GM21786 (cell line): ENCODE measurements at regions not wholly inside any gene's neighbourhood (a gene's known extent, or its start where the extent isn't known, plus 50 kb on each side); places are given as distances from the start of the nearest gene placed in this dataset.
"Not testable (repeated sequence)": the region's sequence is repeated elsewhere in the genome, so short reads cannot be mapped to it uniquely, and the experiment has no call there.

Experiments
- ATAC-seq: cut with Tn5 transposase; IDR thresholded peaks from one replicate; pipeline ENCODE4 v1.9.1; 2021; ENCODE audit not compliant: unreplicated experiment

DNA sequence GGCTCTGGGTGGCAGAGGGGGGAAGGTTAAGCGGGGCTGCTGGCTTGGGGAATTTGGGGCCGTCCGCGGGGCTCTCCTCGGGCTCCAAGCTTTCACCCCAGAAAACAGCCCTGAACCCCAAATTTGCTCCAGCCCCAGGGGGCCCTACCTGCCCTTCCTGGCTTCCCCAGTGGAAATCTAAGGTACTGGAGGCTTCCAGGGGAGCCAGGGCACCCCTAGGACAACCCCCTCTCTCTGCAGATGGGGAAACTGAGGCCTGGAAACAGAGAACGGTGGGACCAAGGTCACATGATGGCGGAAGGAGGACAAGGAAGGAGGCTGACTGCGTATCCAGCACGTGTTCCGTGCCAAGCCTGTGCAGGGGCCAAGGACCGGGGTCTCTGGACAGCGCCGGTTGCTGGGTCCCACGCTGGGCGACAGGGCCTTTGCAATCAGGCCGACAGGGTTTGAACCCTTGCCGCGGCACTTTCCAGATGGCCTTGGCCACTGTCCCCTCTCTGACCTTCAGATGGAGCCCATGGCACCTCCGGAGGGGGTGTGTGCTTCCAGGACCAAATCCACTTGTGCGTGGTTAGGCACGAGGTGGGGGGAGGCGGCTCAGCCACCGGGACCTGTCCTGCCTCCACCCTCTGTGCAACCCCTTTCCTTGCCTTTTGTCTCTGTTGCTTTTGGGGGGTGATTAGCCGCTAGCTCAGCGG lies 183.1 kb downstream of the C9orf50 start:
- no peak for ATAC-seq

DNA sequence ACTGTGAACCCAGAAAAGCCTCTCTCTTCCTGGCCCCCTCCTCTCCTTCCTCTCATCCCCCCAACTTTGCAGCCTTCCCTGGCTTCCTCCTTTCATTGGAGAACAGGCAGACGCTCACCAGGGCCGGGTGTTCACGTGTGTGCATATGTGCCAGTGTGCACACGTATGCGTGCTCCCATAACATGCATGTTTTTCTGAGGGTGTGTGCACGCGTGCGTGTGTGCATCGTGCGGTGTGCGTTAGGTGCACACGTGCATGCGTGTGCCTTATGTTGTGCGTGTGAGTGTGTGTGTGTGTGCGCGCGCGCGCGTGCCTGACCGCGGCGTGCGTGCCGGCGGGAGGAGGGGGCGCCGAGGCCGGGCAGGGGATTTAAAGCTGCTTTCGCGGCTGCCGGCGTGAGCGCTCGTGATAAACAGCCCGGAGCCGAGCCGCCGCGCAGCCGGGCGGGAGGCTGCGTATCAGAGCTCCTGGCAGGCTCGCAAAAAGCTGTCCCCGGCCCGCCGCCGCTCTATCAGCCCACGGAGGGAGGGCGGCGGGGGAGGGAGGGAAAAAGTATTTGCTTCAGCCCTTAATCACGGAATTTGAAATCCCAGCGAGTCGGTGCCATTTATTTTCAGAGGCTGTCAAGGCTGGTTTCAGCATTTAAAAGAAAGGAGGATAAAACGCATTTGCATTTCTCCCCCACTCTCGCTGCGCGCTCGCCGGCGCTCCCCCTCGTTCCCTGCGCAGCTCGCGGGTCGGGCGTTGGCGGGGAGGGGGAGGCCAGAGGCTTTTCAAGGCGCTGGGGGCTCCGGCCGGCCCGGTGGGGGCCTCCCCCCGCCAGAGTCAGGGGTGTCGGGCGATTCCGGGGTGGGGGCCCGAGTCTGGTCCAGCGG lies 183.9 kb downstream of the C9orf50 start:
- ATAC-seq = no peak

DNA sequence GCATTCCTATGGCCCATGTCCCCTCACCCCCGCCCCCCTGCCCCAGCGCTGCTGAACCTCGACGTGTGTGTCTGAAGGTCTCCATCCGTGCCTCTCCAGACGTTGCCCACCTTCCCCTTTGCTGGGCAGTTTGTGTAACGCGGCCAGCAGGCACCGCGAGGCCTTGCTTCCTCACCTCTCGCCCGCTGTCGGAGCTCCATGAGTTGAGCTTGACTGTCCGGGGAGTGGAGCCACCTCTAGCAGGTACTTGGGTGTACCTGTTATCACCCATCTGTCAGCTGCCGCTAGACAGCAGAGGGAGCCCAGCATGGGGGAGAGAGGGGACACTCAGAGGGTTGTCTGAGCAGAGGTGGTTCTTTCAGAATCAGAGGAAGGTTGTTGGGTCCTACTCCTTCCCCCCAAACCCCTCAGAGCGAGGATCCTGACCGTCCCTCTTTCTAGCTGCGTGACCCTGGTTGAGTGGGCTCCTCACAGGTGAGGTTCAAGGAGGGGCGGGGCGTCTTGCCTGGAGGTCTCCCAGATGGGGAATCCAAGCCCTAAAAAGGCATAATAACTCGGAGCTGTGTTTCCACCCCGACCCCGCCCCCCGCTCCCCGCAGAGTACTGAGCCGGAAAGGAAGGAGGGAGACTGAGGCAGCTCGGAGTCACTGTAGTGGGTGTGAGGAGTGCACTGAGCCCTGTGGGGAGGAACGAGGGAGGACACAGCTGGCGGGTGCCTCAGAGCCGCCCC lies 184.7 kb downstream of the C9orf50 start:
- ATAC-seq = no peak

DNA sequence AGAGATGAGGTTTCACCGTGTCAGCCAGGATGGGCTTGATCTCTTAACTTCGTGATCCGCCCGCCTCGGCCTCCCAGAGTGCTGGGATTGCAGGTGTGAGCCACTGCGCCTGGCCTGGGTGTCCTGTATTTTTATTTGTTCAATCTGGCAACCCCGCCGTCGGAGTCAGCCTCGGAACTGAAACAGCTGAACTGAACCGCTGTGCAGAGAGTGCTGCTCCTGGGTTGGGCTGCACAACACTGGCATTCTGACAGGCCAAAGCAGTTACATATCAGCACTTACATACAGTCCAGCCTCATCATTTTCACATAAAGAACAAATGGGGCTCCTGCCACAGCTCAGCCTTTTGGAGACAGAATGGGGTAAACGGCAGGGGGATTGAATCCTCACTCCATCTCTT lies 185.6 kb downstream of the C9orf50 start:
- no peak for ATAC-seq

DNA sequence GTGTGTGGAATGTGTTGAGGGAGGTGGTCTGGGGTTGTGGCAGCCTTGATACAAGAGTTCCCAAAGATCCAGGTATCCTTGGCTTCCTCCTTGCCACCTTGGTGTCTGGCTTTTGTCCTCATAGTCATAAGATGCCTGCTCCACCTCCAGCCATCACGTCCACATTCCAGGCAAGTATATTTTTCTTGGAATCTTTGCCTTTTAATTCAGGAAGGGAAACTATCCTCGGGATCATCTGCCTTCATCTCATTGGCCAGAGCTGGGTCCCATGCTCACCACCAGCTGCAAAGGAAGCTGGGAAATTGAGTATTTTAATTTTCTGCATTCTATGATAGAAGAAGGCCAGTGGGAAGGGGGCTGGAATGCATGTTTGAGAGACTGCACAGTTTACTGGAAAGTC lies 186.7 kb downstream of the C9orf50 start:
- no peak for ATAC-seq

DNA sequence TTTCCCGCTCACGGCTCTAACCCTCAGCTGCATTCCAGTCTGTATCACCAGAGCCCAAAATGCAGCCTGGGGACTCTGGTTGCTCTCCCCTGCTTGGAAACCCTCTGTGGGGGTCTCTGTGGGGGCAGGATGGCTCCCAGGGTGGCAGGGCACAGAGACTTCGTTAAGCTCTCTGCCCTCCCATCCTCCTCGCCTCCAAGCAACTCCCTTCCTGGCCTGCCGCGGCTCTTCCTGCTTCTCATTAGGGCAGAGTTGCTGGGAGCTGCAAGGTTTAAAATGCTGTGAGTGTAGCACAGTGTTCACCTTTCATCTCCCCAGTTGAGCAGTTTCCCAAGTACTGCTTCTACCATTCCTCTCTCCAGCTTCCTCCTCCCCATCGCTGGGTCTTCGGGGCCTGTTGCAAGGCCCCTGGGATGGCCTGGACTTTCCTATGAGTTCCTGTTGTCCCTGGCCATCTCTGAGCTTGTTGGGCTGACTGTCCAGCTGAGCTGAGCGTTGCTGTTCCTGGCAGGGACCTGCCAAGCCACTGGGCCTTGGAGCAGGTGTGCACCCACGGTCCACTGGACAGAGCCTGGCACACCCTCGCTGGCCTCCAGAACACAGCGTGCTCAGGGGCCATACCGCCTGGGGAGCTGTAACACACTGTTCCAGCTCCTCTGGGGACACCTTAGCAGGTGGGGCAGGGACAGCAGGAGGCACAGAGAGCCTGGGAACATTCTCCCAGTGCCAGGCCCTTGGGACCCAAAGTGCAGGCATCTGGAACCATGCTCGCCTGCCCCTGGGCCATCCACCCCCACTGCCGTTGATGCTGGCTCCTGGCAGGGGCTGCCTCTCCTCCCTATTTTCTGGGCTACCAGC lies 188.4 kb downstream of the C9orf50 start:
- no peak for ATAC-seq

DNA sequence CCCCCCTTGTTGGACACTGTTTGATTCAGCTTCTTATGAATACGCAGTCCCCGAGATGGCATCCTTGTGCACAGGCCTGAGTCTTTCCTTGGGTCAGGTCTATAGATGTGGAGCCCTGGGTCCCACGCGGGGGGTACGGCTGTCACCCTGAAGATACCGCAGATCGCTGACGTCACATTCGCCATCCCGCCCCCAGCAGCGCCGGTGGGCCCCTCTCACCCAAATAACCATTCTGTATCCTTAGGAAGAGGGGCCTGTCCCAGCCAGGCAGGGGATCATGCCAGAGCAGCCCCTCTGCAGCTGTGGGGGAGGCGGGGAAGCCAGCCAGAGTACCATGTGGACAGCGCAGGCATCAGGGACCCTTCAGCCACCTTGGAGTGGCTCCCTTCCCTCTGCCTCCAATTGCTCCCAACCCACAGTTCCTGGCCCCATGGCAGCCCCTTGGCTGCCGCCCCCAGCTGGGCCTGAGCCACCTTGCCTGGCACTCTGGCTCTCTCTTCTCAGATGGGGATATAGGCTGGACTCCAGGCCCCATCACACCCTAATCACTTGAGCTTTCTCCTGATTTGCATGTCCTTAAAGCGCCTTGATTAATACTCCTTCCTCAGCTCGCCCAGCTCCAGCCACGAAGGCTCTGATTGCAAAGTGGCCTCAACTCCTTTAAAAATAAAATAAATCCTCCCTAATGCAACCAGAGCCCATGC lies 189.8 kb downstream of the C9orf50 start:
- ATAC-seq = no peak

DNA sequence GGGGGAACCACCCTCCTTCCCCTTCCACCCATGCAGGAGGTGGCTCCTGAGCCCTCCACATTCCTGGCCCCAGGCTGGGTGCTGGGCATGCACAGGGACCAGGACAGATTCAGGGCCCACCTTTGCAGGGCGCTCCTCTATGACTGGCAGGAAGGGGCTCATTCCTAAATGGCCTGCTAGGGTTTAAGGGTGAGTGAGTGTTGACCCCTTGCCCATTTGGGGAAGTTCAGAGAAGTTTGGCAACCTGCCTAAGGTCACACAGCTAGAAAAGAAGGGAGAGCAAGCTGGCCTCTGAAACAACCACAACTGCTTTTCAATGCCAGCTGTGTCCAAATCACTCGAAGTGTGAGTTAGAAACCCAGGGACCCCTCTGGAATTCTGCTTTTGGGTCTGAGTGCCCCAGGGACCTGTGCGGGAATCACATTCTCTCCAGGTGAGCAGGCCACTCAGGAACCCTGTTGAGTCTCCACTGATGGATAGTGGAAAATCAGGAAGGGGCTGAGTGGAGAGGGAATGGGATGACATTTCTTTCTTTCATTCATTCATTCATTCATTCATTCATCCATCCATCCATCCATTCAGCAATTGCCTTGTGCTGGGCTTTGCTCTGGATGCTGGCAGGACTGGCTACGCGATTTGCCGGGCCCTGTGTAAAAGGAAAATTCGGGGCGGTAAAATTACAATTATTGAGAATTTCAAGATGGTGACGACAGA lies 191.9 kb downstream of the C9orf50 start:
- no peak for ATAC-seq

DNA sequence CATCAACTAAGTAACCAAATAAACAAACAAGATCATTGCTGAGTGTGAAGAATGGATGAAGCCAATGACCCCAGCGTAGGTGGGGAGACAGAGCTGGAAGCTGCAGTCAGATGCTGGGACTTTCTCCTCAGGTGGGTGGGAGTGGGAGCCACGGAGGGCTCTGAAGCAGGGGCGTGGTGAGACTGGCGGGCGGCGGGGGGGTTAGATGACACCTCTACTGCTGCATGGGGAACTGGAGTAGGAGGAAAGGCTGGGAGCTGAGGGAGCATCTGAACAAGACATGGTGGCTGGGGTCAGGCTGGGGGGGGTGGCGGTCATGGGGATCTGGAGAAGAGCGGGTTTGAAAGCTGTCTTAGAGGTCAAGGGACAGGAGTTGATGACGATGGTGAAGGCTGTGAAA lies 193.8 kb downstream of the C9orf50 start:
- ATAC-seq = no peak

DNA sequence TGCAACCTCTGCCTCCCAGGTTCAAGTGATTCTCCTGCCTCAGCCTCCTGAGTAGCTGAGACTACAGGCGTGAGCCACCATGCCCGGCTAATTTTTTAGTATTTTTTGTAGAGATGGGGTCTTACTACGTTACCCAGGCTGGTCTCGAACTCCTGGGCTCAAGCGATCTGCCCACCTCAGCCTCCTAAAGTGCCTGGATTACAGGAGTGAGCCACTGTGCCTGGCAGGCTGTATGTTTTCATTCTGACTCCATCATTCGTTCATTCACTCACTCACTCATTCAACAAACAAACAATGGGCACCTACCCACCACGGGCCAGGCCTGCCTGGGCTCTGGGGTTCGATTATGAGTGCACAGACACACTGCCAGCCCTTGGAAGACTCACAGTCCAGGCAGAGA lies 197.1 kb downstream of the C9orf50 start:
- not testable (repeated sequence) for ATAC-seq

DNA sequence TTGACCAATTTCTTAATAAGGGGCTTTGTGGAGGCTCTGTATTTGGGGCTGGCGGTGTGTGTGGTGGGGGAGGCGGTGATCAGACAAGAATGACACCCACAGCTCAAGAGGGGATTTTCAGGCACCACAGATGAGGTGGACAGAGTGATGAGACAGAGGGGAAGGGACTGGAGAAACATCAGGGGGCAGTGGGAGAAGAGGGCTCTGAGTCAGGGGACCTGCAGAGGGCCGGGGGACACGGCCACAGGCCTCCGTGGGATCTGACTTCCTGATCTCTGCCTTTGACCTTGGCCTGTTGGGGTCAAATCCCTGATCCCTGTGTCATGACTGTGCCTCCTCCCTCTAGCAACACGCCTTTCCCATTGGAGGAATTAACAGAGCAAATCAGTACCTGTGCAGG lies 197.7 kb downstream of the C9orf50 start:
- no peak for ATAC-seq

DNA sequence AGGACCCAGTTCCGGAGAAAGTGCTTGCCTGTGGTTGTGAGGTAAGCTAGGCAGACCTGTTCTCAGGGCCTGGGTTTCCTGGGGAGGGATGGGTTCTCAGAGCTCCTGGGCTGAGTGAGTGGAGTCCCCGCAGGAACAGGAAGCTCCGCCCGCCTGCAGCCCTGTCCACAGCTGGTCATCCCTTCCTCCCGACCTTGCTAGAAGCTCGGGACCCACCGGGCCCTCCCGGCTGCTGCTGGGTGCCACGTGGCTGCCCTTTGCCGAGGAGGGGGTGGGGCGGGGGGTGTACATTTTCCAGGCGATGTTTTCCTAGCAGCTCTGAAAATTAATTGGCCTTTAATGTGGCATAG lies 198.1 kb downstream of the C9orf50 start:
- ATAC-seq = no peak

DNA sequence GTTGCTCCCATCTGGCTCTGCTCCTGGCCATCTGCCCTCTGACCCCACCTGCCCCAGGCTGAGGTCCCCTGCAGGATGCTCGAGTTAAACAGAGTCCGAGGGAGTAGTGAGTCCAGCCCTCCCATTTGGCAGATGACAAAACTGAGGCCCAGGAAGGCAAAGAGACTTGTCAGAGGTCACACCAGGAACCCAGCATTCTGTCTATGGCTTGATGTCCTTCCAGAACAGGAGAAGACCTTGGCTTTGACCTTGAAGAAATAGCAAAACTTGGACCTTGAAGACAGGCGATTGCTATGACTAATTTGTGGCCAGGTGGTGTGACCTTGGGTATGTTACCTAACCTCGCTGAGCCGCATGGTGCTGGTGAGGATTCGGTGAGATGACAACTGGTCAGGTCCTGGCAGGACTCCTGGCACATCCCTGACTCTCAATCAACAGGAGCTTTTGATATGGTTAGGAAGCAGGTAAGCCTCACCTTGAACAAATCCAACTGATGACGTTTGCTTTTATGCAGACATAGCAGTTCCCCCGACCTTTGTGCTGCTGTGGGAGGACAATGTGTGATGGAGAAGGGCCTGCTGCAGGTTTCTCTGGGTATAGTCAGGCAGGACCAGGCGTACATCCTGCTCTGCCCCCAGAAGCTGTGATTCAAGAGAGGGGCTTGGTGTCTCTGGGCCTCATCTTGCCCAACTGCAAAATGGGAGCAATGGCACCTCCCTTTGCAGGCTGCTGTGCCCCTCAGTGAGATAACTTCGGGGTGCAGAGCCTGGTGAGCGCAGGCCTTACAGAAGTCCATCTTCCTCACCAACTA lies 198.7 kb downstream of the C9orf50 start:
- ATAC-seq = no peak

DNA sequence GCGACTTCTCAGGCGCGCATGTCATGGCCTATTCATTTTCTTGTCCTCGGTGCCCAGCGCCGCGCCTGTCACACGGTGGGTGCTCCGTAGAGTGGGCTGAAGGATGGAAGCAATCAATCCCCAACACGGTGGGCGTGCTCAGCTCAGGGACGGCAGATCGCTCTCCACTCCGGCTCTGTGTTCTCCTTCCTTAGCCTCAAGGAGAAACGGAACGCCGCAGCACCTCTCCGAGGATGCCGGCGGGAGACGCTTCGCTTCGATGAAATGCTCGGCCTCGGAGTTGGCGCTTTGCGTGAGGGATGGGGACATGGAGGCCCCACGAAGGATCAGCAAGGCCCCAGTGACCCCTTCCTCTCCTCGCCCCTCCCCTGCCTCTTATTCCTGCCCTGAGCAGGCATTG lies 199.5 kb downstream of the C9orf50 start:
- ATAC-seq = no peak

DNA sequence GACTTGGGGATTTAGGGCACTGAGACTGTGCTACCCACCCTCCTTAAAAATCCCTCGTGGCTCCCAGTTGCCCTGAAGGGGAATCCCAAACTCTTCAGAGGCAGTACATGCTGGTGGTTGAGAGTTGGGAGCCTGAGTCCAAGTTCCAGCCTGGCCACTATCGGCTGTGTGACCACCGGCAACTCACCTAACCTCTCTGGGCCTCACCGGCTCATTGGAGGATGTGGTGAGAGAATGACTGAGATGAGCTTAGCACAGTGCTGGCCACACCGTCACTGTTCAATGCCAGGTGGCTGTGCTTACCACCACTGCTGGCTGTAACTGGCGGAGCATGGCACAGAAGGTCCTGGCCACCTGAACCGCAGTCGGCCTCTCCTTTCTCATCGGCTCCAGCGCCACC lies 200.2 kb downstream of the C9orf50 start:
- ATAC-seq = no peak

DNA sequence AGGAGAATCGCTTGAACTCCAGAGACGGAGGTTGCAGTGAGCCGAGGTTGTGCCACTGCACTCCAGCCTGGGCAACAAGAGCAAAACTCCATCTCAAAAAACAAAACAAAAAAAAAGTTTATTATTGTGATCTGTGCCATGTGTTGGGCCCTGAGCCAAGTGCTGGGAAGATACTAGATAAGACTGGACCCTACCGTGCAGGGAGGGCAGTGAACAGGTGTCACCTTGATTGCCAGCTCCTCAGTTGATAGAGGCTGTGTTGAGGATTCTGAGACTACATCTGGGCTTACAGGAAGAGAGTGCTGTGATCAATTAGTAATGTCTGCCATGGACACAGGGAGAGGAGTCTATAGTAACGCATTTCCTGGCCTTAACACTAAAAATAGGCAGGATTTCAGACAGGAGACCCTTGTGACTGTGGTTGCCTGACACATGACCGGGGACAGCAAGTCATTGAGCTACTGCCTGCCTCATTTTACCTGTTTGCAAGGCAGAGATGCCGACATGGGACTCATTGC lies 201.5 kb downstream of the C9orf50 start:
- no peak for ATAC-seq

DNA sequence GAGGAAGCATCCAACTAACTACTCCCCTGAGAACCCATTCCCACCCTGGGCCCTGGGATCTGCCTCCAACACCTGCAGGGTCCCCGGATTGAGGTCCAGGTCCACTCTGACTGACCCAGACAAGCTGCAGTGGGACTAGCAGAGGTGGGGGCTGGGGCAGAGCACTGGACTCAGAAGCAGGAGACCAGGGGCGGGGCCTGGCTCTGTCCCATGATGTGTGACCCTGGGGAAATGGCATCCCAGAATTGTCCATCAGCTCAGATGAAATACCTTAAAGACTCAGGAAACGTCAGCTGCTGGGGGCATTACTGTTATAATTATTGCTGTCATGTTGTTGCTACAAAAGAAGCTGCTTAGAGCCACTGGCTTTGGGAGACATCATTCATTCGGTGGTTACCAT lies 202.4 kb downstream of the C9orf50 start:
- no peak for ATAC-seq

DNA sequence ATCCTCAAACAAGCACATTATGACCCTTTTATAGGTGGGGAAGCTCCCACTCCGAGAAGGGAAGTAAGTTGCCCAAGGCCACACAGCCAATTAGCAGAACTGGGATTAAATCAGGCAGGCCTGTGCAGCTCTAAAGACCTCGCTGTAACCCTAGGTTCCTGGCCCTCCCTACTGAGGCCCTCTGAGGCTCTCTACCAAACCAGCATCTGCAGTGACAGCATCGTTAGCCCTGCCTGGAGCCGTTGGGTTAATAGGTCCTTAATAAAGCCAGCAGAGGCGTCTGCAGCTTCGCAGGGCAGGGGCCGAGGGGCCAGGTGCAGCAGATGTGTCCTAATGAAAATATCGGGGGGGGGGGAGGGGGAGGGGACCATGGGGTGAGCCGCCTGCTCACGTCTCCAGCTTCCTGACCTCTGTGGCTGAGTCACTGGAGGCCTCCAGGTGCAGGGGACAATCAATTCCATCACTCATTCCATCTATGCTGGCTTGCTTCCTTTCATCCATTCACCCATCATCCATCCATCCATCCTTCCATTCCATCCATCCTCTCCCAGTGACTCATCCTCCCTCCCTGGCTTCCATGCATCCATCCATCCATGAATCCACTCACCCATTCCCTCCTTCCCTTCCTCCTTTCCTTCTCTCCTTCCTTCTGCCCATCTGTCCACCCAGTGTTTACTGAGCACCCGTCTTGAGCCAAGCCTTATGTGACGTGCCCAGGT lies 203.9 kb downstream of the C9orf50 start:
- no peak for ATAC-seq
